ENCODE measurements at regions not wholly inside any gene's neighbourhood (a gene's known extent, or its start where the extent isn't known, plus 50 kb on each side); places are given as distances from the start of the nearest gene placed in this dataset.

DNA sequence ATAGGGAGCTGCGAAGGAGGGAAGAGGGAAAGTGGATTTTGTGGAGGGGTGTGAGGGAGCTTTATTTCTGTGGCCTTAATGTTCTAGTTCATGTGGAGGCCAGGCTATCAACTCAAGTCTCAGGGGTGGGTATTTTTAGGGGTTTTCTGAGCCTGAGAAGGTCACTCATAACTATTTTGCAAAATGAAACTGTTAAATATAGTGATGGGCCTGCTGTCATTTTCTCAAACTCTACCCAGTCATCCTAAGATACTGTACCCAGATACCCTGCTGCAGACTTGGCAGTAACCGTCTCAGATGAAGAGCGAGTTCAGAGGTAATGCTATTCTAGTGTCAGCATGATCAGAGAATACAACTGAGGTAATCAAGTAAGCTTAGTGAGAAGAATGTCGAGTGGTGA, 545.0 kb upstream of the TBL1XR1 start:
- Histone ChIP-seq H3K27me3 (no peaks in the 10 kb centered on the region), H3K36me3 (no peaks in the 10 kb centered on the region), H3K4me3 (no peak overlapping the region), H3K9me3 (no peaks in the 10 kb centered on the region), H3K4me1 (peaks cover 11 to 12% of the 10 kb centered on the region in 2 donors), H3K27ac (no peak overlapping the region)
- intact Hi-C loops (cut with DNase I; ENCODE audit: low total_unique reads): loop anchor here (10.0 kb wide), 1 partner anchor 583 kb away; no protein-coding TSS in a partner anchor
- no peak for TF ChIP-seq POLR2A (IDR thresholded peaks at IDR 0.05)
- TF ChIP-seq, protein P1, sequence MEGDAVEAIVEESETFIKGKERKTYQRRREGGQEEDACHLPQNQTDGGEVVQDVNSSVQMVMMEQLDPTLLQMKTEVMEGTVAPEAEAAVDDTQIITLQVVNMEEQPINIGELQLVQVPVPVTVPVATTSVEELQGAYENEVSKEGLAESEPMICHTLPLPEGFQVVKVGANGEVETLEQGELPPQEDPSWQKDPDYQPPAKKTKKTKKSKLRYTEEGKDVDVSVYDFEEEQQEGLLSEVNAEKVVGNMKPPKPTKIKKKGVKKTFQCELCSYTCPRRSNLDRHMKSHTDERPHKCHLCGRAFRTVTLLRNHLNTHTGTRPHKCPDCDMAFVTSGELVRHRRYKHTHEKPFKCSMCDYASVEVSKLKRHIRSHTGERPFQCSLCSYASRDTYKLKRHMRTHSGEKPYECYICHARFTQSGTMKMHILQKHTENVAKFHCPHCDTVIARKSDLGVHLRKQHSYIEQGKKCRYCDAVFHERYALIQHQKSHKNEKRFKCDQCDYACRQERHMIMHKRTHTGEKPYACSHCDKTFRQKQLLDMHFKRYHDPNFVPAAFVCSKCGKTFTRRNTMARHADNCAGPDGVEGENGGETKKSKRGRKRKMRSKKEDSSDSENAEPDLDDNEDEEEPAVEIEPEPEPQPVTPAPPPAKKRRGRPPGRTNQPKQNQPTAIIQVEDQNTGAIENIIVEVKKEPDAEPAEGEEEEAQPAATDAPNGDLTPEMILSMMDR (IDR thresholded peaks at IDR 0.05 in 4 of 5, conservative IDR thresholded peaks at IDR 0.05 in 1 of 5): no peak
- in situ Hi-C loops (cut with MboI; ENCODE audit: low sequenced_read_pairs in 4 of 4): no loop called here
- no peak for DNase-seq
- no peak for ATAC-seq

DNA sequence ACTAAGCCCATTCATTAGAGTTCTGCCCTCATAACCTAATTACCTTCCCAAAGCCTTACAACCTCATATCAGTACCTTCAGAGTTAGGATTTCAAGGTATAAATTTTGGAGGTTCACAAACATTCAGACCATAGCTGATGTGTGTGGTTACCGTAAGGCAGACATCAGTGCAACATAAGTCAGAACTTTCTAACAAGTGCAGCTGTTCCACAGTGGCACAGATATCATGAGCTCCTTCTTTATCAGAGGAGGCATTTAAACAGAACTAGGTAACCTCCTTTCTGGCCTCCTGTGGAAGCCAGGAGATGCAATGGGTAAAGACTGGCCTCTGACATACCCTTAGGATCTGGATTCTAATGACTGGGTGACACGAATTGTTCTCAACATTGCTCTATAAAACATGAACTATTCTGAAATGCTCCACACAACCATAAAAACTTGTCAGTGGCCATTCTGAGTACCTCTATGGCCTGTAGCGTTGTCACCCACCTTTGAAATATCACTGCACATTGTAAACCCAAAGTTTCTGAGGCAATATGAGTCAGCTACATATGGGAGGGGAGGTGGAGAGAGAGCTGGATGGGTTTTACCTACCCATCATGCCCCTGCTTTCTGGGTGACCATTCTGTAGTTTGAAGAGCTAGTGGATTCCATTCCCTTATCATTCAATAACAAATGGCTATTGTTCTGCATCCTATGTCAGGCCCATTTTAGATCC, 546.0 kb upstream of the TBL1XR1 start:
- intact Hi-C loops (cut with DNase I; ENCODE audit: low total_unique reads) (loop anchor here (10.0 kb wide), 1 partner anchor 581 kb away; no protein-coding TSS in a partner anchor), in situ Hi-C loops (cut with MboI; ENCODE audit: low sequenced_read_pairs in 4 of 4) (no loop called here)
- no peak for DNase-seq
- Histone ChIP-seq H3K9me3 (no peaks in the 10 kb centered on the region), H3K27me3 (no peaks in the 10 kb centered on the region), H3K4me1 (peaks cover 15 to 20% of the 10 kb centered on the region in 2 donors), H3K27ac (no peak overlapping the region), H3K36me3 (no peaks in the 10 kb centered on the region), H3K4me3 (no peak overlapping the region)
- no peak for ATAC-seq
- TF ChIP-seq POLR2A (IDR thresholded peaks at IDR 0.05): no peak
- TF ChIP-seq, protein P1 (IDR thresholded peaks at IDR 0.05 in 4 of 5, conservative IDR thresholded peaks at IDR 0.05 in 1 of 5): no peak

DNA sequence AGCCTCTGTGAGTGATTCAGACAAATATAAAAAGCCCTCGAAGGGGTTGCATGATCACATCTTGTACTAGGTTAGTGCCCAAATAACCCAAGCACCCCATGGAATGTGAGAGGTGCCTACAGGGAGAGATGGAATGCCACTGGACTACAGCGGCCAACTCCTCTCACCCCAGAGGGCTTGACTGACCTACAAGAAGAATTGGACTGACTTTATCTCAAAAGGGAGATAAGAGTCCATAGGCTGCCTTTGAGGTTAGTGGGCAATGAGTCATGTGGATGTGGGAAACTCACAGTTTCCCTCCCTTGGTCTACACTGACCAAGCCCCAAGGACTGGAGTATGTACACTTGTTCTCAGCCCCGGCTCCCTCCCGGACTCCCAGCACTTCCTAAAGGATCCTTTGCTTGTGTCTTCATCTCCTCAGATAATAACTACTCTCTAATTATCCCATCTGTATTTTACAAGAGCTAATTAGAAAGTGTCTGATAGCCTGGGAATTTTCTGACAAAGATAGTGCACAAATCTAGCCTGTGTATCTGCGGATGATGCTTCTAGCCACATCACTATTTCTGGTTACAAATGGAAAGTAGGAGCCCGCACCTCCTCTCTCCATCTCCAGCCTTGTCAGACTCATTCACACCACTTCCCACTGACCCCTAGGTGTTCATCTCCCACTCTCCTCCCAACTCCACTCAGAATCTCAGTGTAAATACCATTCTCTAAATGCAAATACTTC, 547.8 kb upstream of the TBL1XR1 start:
- ATAC-seq (peak in 1 of 2 donors; percentile 45), DNase-seq (no peak)
- TF ChIP-seq, protein P1 (IDR thresholded peaks at IDR 0.05 in 4 of 5, conservative IDR thresholded peaks at IDR 0.05 in 1 of 5): no peak
- no peak for TF ChIP-seq POLR2A (IDR thresholded peaks at IDR 0.05)
- Histone ChIP-seq H3K36me3 (no peaks in the 10 kb centered on the region), H3K4me3 (no peak overlapping the region), H3K27ac (no peak overlapping the region), H3K4me1 (peaks cover 15 to 20% of the 10 kb centered on the region in 2 donors), H3K9me3 (no peaks in the 10 kb centered on the region), H3K27me3 (no peaks in the 10 kb centered on the region)
- in situ Hi-C loops (cut with MboI; ENCODE audit: low sequenced_read_pairs in 4 of 4): no loop called here
- intact Hi-C loops (cut with DNase I; ENCODE audit: low total_unique reads): loop anchor here (10.0 kb wide), 1 partner anchor 580 kb away; no protein-coding TSS in a partner anchor

DNA sequence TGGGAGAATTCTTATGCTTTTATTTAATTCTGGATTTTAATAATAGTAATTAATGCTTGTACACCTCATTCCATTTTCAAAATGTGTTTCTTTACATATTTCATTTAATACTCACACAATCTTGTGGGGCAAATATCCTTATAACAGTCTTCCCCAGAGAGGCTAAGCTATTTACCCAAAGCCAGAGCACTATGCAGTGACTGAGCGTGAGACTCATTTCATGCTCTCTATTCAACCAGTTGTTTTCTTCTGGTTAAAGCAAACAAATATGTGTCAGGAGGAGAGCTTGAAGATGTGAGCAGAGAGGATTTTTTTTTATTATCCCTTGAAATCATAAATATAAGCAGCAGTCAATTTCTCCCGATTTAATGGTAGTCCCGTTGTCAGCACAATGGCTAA, 548.3 kb upstream of the TBL1XR1 start:
- TF ChIP-seq POLR2A (IDR thresholded peaks at IDR 0.05): no peak
- TF ChIP-seq, protein P1 (IDR thresholded peaks at IDR 0.05 in 4 of 5, conservative IDR thresholded peaks at IDR 0.05 in 1 of 5): no peak
- in situ Hi-C loops (cut with MboI; ENCODE audit: low sequenced_read_pairs in 4 of 4) (no loop called here), intact Hi-C loops (cut with DNase I; ENCODE audit: low total_unique reads) (loop anchor here (10.0 kb wide), 1 partner anchor 579 kb away; no protein-coding TSS in a partner anchor)
- Histone ChIP-seq H3K4me1 (peaks cover 15 to 20% of the 10 kb centered on the region in 2 donors), H3K4me3 (no peak overlapping the region), H3K9me3 (no peaks in the 10 kb centered on the region), H3K27me3 (no peaks in the 10 kb centered on the region), H3K27ac (no peak overlapping the region), H3K36me3 (no peaks in the 10 kb centered on the region)
- ATAC-seq (no peak), DNase-seq (no peak)
